HG02981 (cell line): ENCODE measurements at regions not wholly inside any gene's neighbourhood (a gene's known extent, or its start where the extent isn't known, plus 50 kb on each side); places are given as distances from the start of the nearest gene placed in this dataset.

ENCODE experiments used
- ATAC-seq: cut with Tn5 transposase; IDR thresholded peaks from one replicate; pipeline ENCODE4 v1.9.1; 2021; ENCODE audit warnings: mild to moderate bottlenecking, moderate library complexity; ENCODE audit not compliant: unreplicated experiment

- ATAC-seq = no peak
Measured at GRCh38 chrX:10047133-10047532, 80.0 kb downstream of the CLDN34 start.

DNA sequence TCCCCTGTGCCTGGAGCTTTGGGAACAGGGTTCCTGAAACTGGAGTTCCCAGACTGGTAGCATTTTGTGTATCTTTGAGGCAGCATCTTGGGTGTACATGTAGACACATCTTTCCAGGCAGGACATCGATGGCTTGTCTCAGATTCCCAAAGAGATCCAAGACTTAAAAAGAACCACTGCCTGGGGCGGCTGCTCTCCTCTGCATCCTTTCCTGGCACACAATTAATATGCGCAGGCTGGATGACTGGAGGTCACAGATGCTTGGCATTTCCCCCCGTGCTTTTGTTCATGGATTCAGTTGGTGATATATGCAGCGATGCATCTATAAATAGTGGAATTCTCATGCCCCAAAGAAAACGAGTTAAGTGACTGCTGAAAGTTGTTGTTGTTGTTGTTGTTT is 80.5 kb downstream of the CLDN34 start:
- no peak for ATAC-seq

GRCh38 chrX:10048076-10048475 is 80.9 kb downstream of the CLDN34 start:
- ATAC-seq = no peak

DNA sequence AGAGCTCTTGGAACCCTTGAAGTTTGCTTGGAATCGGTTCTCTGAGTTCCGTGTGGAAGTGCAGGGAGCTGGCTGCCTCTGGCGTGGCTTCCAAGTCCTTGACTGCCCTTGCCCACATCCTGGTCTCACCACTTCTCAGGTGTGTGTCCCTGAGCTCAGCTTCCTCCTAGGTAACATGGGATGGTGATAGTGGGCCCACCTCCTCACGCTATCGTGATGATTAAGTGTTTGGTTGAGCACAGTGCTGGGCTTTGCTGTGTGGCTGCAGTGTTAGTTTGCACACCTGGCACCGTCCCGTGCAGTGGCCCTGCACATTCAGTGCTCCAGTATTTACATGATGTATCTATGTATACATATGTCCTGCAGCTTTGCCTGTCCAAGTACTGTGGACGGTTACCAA is 81.5 kb downstream of the CLDN34 start:
- no peak for ATAC-seq

- ATAC-seq = no peak
Measured at GRCh38 chrX:10049236-10049635, 82.1 kb downstream of the CLDN34 start.

GRCh38 chrX:10050481-10050880 is 83.3 kb downstream of the CLDN34 start:
- ATAC-seq = no peak

DNA sequence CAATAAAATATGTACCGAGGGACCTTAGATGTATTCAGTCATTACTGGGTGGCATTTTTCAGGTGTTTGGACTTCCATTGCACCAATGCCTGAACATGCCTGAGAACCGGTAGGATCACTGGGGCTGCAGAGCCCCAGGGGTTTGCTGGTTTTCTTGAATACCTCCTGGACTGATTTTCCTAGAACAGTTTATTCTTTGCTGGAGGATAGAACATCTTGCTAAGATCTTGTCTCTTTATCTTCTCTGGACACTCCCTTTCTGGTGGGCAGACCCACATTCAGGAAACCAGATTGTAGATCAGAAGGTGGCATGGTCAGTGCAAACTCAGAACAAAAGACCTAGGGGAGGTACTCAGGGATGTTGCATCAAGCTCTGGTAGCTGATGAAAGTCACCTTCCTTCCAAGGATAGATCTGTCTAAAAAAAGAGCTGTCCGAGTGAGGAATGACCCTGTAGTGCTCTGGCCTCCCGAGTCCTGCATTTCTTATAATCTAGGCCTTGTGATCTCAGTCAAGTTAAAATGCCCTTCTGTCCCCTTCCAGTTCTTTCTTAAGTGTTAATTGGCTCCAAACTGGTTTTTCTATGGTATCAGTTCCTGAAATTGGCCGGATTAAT is 84.8 kb downstream of the CLDN34 start:
- no peak for ATAC-seq

- no peak for ATAC-seq
Measured at GRCh38 chrX:10052906-10053625, 85.9 kb downstream of the CLDN34 start.

DNA sequence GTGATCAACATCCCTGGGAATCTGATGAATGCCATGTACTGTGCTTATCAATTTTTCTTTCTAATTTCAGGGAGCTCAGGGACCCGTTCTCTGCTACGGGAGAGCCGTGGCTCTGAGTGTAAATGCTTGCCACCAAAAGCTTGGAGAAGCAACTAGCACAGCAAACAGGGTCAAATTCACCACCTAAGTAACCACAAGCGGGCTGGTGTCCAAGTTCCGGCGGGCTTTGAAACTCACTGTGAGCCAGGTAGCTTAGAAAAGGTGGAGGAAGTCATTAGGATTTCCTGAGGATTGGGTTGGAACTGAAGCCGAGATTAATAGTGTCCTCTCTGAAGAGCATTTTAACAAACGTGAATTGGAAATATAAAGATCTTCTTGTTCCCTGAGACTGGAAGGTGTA is 87.2 kb downstream of the CLDN34 start:
- ATAC-seq = no peak

DNA sequence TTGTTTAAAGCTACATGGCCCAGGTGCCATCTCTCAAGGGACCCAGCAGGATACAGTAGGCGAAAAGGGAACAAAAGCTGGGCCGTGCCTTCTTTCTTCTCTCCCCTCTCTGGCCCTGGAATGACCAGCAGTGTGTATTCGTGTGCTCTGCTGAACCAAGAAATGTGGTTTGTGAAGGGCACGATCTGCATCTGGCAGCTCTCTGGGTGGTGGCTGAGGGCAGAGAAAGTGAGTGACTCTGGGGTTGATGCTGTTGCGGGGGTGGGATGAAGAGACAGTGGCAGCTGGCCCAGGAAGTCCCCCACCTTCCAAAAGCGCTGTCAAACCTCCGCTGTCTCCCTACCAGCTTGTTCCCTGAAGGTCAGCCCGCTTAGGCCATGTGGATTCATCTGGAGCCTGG is 88.3 kb downstream of the CLDN34 start:
- ATAC-seq = no peak

DNA sequence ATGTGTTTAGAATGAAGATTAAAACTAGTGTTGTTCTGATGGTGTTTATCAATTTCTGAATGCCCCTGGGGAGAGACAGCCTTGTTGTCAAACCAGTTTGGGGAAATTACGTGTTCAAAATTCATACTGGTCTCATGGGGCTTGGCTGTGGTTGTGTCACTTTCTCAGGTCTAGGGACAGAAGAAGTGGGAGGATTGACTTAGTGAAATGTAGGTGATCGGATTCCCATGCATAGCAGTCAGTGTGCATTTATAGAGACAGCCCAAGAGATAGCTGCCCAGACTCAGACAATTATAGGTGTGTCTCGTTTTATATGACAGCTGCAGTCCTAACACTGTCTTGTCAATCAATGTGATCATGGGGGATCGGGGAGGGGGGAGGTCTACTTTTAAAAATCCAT is 94.4 kb upstream of the CLCN4 start:
- ATAC-seq = no peak

DNA sequence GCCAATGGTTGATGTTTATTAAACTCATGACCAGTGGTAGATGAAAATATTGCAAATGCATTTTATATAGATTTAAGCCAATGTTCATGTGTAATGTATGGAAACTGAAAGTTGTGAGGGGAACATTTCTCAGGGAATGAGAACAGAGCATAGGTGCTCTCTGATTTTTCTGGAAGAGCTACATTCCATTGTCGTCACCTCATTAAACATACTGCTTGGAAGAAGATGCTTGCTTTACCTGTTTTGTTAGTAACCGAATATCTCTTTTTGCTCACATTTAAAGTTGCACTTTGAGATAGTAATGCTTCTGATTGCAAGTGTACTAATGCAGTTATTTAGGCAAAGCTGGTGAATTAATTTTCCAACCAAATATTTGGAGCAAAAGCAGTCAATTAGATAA is 93.8 kb upstream of the CLCN4 start:
- ATAC-seq = no peak

DNA sequence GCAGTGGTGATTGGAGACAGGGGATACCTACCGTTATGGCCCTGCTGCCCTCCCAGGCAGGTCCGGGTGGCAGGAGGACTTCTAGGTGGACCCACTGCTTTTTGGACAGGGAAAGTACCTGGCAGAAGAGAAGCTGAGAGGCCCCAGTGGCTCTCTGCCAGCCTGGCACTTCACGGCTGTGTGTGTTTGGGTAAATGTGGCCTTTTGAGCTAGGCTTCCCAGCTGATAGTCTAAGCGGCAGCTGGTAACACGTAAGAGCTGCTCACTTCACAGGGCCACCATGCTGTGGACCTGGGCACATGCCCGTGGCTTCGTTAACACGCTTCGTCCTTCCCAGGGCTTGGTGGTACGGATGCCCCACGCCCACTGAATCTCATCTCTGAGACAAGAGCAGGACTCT is 92.0 kb upstream of the CLCN4 start:
- no peak for ATAC-seq

DNA sequence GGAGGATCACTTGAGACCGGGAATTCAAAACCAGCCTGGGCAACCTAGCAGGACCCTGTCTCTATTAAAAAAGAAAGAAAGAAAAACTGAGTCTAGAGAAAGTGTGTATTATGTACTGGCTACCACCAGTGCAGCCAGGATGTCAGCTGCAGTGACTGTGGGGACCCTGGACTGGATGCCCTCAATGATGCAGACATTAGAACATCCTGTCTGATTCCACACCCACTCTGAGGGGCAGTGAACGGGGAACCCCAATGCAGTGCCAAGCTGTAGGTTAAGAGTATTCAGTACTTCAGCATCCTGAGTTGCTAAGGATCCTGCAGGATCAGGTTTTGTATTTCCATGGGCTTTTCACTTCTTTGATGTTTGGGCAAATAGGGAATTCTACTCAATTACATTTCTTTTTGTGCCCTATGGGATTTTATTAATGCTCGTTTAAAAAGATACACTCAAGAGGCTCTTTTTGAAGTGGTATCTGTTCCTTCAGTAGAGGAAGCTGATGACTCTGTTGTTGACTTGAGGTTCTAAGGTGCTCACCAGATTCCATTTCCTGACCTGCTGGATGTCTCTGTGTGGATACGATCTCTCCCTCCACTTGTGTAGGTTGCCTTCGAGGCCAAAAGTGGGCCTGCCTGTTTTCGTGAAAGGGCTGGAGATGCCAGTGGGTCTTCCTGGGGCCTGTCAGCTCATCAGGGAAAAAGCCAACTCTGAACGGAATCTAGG is 85.9 kb upstream of the CLCN4 start:
- no peak for ATAC-seq

DNA sequence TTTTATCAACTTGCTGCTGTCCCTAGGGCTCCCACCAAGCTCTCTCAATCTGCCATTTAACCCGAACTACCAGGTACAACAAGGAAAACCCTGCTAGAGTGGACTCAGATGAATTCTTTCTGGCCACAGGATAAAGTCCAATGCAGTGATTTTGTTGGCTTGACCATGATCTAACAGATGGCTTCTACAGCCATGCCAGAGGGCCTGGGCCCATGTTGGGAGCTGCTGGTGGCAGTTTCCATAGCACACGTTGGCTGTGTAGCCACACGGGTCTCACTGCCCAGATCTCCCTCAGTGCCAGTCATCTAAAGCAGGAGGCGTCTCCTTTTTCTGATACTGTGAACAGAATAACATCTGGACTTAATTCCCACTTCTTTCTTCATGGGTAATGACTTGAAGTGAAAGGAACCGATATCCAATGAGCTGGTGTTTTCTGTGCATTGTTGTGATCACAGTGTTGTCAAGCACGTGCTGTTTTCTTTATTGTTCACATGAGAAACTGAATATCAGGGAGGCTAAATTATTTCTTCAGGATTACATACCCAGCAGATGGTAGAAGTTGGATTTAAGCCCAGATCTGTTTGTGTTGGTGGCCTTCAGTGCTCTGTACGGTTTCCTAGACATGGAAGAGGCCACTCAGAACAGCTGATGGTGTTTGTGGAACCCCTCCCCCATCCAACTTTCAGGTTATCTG is 85.2 kb upstream of the CLCN4 start:
- ATAC-seq = no peak

DNA sequence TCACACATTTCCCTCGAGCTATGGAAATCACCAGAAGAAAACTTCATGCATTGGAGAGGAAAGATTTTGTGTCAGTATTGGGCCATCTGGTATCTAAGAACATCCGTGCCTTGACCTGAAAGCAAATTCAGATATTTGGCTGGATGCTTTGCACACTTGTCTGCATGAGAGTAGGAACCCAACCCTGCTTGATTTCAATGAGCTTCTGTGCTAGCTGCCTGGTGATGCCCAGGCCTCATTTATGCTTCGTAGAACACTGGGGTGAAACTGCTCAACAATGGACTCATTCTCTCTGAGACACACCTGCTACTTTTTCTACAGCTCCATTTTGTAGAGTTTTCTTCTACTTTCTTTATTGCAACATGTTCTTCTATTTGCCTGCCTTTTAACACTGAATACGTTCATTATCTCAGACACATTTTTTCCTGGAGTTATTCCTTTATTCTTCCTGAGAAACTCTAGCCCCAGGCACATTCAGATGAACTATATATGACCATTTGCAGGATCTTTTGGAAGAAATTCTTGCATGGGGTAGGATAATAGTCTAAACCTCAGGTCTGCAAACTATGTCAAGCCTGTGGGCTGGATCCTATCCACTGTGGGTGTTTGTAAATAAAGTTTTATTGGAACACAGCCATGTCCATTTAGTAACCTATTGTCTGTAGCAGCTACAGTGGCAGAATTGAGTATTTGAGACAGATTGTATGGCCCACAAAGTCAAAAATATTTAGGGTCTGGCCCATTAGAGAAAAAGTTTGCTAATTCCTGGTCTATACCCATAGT is 83.8 kb upstream of the CLCN4 start:
- no peak for ATAC-seq

- no peak for ATAC-seq
Measured at GRCh38 chrX:10073671-10074070, 83.1 kb upstream of the CLCN4 start.

- no peak for ATAC-seq
Measured at GRCh38 chrX:10074241-10074941, 82.4 kb upstream of the CLCN4 start.

DNA sequence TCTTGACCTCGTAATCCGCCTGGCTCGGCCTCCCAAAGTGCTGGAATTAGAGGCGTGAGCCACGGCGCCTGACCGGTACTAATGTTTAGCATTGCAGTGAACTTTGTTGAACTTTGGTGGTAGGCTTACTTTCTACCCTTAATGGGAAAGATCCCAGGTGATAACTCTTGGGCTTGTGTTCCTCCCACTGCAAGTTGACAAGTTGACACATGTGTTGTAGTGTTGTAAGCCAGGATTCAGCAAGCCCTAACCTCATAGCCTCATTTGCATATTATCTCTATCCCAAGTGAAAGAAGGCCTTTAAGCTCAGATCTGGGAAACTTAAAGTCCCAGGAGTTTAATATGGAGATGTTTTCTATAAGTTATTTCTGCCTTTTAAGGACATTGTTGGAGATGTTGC is 80.0 kb upstream of the CLCN4 start:
- no peak for ATAC-seq
